Neuronal stem cell (in vitro differentiated cells): ENCODE measurements at regions not wholly inside any gene's neighbourhood (a gene's known extent, or its start where the extent isn't known, plus 50 kb on each side); places are given as distances from the start of the nearest gene placed in this dataset.
"Not testable (repeated sequence)": the region's sequence is repeated elsewhere in the genome, so short reads cannot be mapped to it uniquely, and the experiment has no call there.

Source experiments
- DNase-seq: peaks from one replicate; pipeline ENCODE4 v3.0.0-alpha.2; 2013; ENCODE audit warnings: low spot score
- H2AFZ ChIP-seq: one replicate; pipeline ENCODE4 v1.6.1; 2013; ENCODE audit warnings: mild to moderate bottlenecking, low read length, inconsistent platforms
- H2AK5ac ChIP-seq: 2 replicates; pipeline ENCODE4 v1.6.1; 2013; ENCODE audit warnings: low read depth, mild to moderate bottlenecking, inconsistent platforms, low read length, moderate library complexity, mixed read lengths
- H2BK120ac ChIP-seq: 2 replicates; pipeline ENCODE4 v1.6.1; 2013; ENCODE audit warnings: low read depth, mild to moderate bottlenecking, inconsistent platforms, low read length, moderate library complexity, mixed read lengths
- H2BK12ac ChIP-seq: one replicate; pipeline ENCODE4 v1.6.1; 2013; ENCODE audit warnings: low read length, inconsistent platforms
- H2BK15ac ChIP-seq: 2 replicates; pipeline ENCODE4 v1.6.1; 2013; ENCODE audit warnings: mild to moderate bottlenecking, low read length, inconsistent platforms, mixed read lengths
- H2BK5ac ChIP-seq: one replicate; pipeline ENCODE4 v1.6.1; 2013; ENCODE audit warnings: inconsistent platforms, mild to moderate bottlenecking, low read length, moderate library complexity
- H3K14ac ChIP-seq: one replicate; pipeline ENCODE4 v1.6.1; 2013; ENCODE audit warnings: low read length, inconsistent platforms
- H3K18ac ChIP-seq: 2 replicates; pipeline ENCODE4 v1.6.1; 2013; ENCODE audit warnings: low read length, inconsistent platforms
- H3K23ac ChIP-seq: 2 replicates; pipeline ENCODE4 v1.6.1; 2013; ENCODE audit warnings: low read depth, mild to moderate bottlenecking, mixed read lengths, low read length, inconsistent platforms; ENCODE audit not compliant: poor library complexity
- H3K27ac ChIP-seq: replicated peaks from 3 replicates; pipeline ENCODE4 v1.5.1; 2013; ENCODE audit warnings: low read length, inconsistent platforms
- H3K27me3 ChIP-seq, 3 experiments: 2 replicates each; pipeline ENCODE4 v1.6.1; 2013; ENCODE audit warnings: low read length in 3 of 3, mild to moderate bottlenecking in 2 of 3, inconsistent platforms in 1 of 3, low read depth in 1 of 3, mixed read lengths in 1 of 3, moderate library complexity in 1 of 3; ENCODE audit not compliant: control insufficient read depth in 3 of 3, insufficient read depth in 3 of 3
- H3K36me3 ChIP-seq, 2 donors: replicated peaks in 1 of 2; 2 replicates each; pipeline ENCODE4 v1.6.1; 2013; ENCODE audit warnings: low read length in 2 of 2; ENCODE audit not compliant: control insufficient read depth in 2 of 2, insufficient read depth in 2 of 2
- H3K4ac ChIP-seq: 2 replicates; pipeline ENCODE4 v1.6.1; 2013; ENCODE audit warnings: inconsistent platforms, mild to moderate bottlenecking, low read length, moderate library complexity
- H3K4me1 ChIP-seq, 2 donors: 1 replicate in 1 of 2; 2 replicates in 1 of 2; pipeline ENCODE4 v1.6.1; 2013; ENCODE audit warnings: low read length in 2 of 2, low read depth in 1 of 2; ENCODE audit not compliant: control insufficient read depth in 2 of 2, insufficient read depth in 1 of 2
- H3K4me2 ChIP-seq: one replicate; pipeline ENCODE4 v1.6.1; 2013; ENCODE audit warnings: mild to moderate bottlenecking, low read length, inconsistent platforms; ENCODE audit not compliant: insufficient read depth, poor library complexity, severe bottlenecking
- H3K4me3 ChIP-seq, 2 donors: 2 replicates each; pipeline ENCODE4 v1.5.1; 2013; ENCODE audit warnings: low read length in 2 of 2, mild to moderate bottlenecking in 2 of 2, inconsistent platforms in 1 of 2, moderate library complexity in 1 of 2
- H3K79me1 ChIP-seq: one replicate; pipeline ENCODE4 v1.6.1; 2013; ENCODE audit warnings: low read depth, mild to moderate bottlenecking, inconsistent platforms, low read length, moderate library complexity
- H3K9ac ChIP-seq: one replicate; pipeline ENCODE4 v1.6.1; 2013; ENCODE audit warnings: mild to moderate bottlenecking, low read depth, low read length, inconsistent platforms; ENCODE audit not compliant: poor library complexity
- H3K9me3 ChIP-seq, 2 donors: replicated peaks in 1 of 2; 2 replicates each; pipeline versions ENCODE3 to v1.6.1; 2013; ENCODE audit warnings: low read length in 2 of 2, mild to moderate bottlenecking in 2 of 2, inconsistent platforms in 1 of 2, low read depth in 1 of 2, mixed read lengths in 1 of 2, moderate library complexity in 1 of 2; ENCODE audit not compliant: control insufficient read depth in 2 of 2, insufficient read depth in 1 of 2
- H4K8ac ChIP-seq: one replicate; pipeline ENCODE4 v1.6.1; 2013; ENCODE audit warnings: low read depth, mild to moderate bottlenecking, inconsistent platforms, low read length, moderate library complexity
- H4K91ac ChIP-seq: one replicate; pipeline ENCODE4 v1.6.1; 2013; ENCODE audit warnings: low read length, low read depth, mild to moderate bottlenecking, inconsistent platforms; ENCODE audit not compliant: poor library complexity
- WGBS, 2 donors: extraction: QIAGEN DNeasy Blood & Tissue Kit; methylation state at CpG; one replicate each; pipeline ENCODE4 v1.1.7; 2013; ENCODE audit warnings: missing lambda C conversion rate in 2 of 2, mixed read lengths in 1 of 2; ENCODE audit not compliant: insufficient read length in 2 of 2, insufficient replicate concordance in 1 of 2; ENCODE audit errors: extremely low coverage in 2 of 2; 5-methylcytosine and 5-hydroxymethylcytosine counted together

- Histone ChIP-seq H3K23ac (no peak overlapping the region), H3K4ac (peak overlapping the region; percentile 84), H2AFZ (peak overlapping the region; percentile 83), H4K8ac (peak overlapping the region; percentile 43), H3K4me1 (peaks cover 0 to 8% of the 10 kb centered on the region in 2 donors), H3K79me1 (no peaks in the 10 kb centered on the region), H3K4me2 (peak overlapping the region; percentile 19), H3K27ac (peak overlapping the region; percentile 13), H2BK12ac (peak overlapping the region; percentile 73), H2BK5ac (peak overlapping the region; percentile 75), H2BK15ac (peak overlapping the region; percentile 96), H2AK5ac (peak overlapping the region; percentile 56), H3K9ac (no peak overlapping the region), H3K36me3 (no peaks in the 10 kb centered on the region), H2BK120ac (peak overlapping the region; percentile 54), H3K27me3 (no peaks in the 10 kb centered on the region), H3K9me3 (peaks cover 2 to 6% of the 10 kb centered on the region in 2 donors), H3K14ac (peak overlapping the region; percentile 56), H4K91ac (peak overlapping the region; percentile 85), H3K18ac (peak overlapping the region; percentile 76), H3K4me3 (no peak overlapping the region)
- WGBS, 2 donors: no CpG with 5 or more reads among the region's 11 CpGs
- no peak for DNase-seq
Observed at GRCh38 chr12:14239935-14240872, 125.3 kb upstream of the ATF7IP start.

- no peak overlapping the region for H2AK5ac ChIP-seq
- H2BK15ac ChIP-seq: no peak overlapping the region
- H3K4me1 ChIP-seq: peaks cover 0 to 8% of the 10 kb centered on the region in 2 donors
- no peak overlapping the region for H3K4ac ChIP-seq
- H3K4me2 ChIP-seq: no peak overlapping the region
- H3K27me3 ChIP-seq: no peaks in the 10 kb centered on the region
- no peaks in the 10 kb centered on the region for H3K36me3 ChIP-seq
- H3K4me3 ChIP-seq: no peak overlapping the region
- H2BK5ac ChIP-seq: no peak overlapping the region
- H2BK12ac ChIP-seq: no peak overlapping the region
- H4K8ac ChIP-seq: no peak overlapping the region
- peaks cover 2 to 6% of the 10 kb centered on the region in 2 donors for H3K9me3 ChIP-seq
- H3K79me1 ChIP-seq: no peaks in the 10 kb centered on the region
- H3K9ac ChIP-seq: no peak overlapping the region
- no CpG with 5 or more reads among the region's 4 CpGs for WGBS, 2 donors
- H3K18ac ChIP-seq: no peak overlapping the region
- H2AFZ ChIP-seq: peak overlapping the region; percentile 28
- DNase-seq: no peak
- no peak overlapping the region for H4K91ac ChIP-seq
- H3K27ac ChIP-seq: no peak overlapping the region
- H3K23ac ChIP-seq: no peak overlapping the region
- H2BK120ac ChIP-seq: peak overlapping the region; percentile 54
- H3K14ac ChIP-seq: no peak overlapping the region
Observed at GRCh38 chr12:14240873-14241220, 124.6 kb upstream of the ATF7IP start.

- H2AK5ac ChIP-seq, H3K4me1 ChIP-seq, H2BK12ac ChIP-seq, H3K14ac ChIP-seq, H3K79me1 ChIP-seq, H3K4me3 ChIP-seq, H2BK120ac ChIP-seq, H3K9me3 ChIP-seq, DNase-seq, H4K8ac ChIP-seq, H2BK5ac ChIP-seq, H2AFZ ChIP-seq, H2BK15ac ChIP-seq, H3K36me3 ChIP-seq, H3K23ac ChIP-seq, H3K4me2 ChIP-seq, H3K18ac ChIP-seq, H3K4ac ChIP-seq, H3K9ac ChIP-seq, H4K91ac ChIP-seq, H3K27me3 ChIP-seq, H3K27ac ChIP-seq: not testable (repeated sequence)
- no CpG with 5 or more reads among the region's 6 CpGs for WGBS, 2 donors
Observed at GRCh38 chr12:14242825-14243224, 122.7 kb upstream of the ATF7IP start.

DNA sequence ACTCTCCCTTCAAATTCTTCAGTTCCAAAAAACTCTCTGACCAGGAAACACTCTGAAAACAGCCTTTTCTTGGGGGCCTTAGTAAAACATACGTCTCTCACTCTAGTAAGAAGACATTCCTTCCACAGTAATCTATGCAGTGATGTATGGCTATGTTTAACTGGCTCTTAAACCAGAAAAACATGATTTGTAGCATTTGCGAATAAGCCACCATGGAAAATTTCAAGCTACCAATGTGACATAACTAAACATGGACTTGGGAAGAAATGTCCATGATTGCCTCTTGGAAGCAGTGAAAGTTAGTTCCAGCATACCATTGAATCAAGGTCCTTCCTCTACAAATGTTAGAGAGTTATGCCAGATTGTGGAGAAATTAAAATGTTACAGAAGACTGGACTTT, 121.5 kb upstream of the ATF7IP start:
- Histone ChIP-seq H2BK15ac (no peak overlapping the region), H3K23ac (no peak overlapping the region), H4K8ac (no peak overlapping the region), H2AFZ (no peak overlapping the region), H2BK12ac (no peak overlapping the region), H2AK5ac (no peak overlapping the region), H3K4ac (no peak overlapping the region), H3K18ac (no peak overlapping the region), H3K27me3 (no peaks in the 10 kb centered on the region), H3K9me3 (peaks cover 2 to 4% of the 10 kb centered on the region in 2 donors), H4K91ac (no peak overlapping the region), H2BK5ac (no peak overlapping the region), H3K4me3 (no peak overlapping the region), H3K4me1 (peaks cover 0 to 8% of the 10 kb centered on the region in 2 donors), H3K27ac (no peak overlapping the region), H3K79me1 (no peaks in the 10 kb centered on the region), H3K9ac (no peak overlapping the region), H3K4me2 (no peak overlapping the region), H3K36me3 (no peaks in the 10 kb centered on the region), H3K14ac (no peak overlapping the region), H2BK120ac (no peak overlapping the region)
- WGBS, 2 donors: no CpG with 5 or more reads among the region's 2 CpGs
- DNase-seq: no peak
